ENCODE measurements at regions not wholly inside any gene's neighbourhood (a gene's known extent, or its start where the extent isn't known, plus 50 kb on each side); places are given as distances from the start of the nearest gene placed in this dataset.

DNA sequence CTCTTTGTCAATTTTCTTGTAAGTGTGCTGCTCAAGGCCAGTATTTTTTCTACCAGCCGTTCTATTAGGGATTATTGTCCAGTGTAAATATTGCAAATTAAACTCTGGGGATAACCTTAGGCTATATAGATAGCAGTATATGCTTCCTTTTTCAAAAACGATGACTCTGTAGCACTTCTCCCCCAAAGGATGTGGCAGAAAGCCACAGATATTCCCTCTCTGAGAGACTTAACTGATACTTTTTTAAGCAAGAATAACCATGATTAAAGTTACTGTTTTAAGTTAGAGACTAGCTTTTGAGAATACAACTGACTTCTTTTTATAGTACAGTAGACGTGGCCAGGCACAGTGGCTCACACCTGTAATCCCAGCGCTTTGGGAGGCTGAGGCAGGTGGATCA is 130.0 kb downstream of the FHIP1A start:
- DNase-seq (ENCODE audit: low read depth, low spot score) (no peak), ATAC-seq (no peak)
- TF ChIP-seq SIN3A (IDR thresholded peaks at IDR 0.05; ENCODE audit: borderline replicate concordance, insufficient read depth, low read depth, low read length) (no peak), REST (IDR thresholded peaks at IDR 0.05; ENCODE audit: insufficient read depth in 1 of 2, low read depth in 2 of 2, low read length in 1 of 2) (no peak), POLR2AphosphoS5 (IDR thresholded peaks at IDR 0.05; ENCODE audit: low read depth, low read length) (no peak), TCF7L2 (IDR thresholded peaks at IDR 0.05; ENCODE audit: low read depth, low read length) (no peak)
- TF ChIP-seq, protein P1, sequence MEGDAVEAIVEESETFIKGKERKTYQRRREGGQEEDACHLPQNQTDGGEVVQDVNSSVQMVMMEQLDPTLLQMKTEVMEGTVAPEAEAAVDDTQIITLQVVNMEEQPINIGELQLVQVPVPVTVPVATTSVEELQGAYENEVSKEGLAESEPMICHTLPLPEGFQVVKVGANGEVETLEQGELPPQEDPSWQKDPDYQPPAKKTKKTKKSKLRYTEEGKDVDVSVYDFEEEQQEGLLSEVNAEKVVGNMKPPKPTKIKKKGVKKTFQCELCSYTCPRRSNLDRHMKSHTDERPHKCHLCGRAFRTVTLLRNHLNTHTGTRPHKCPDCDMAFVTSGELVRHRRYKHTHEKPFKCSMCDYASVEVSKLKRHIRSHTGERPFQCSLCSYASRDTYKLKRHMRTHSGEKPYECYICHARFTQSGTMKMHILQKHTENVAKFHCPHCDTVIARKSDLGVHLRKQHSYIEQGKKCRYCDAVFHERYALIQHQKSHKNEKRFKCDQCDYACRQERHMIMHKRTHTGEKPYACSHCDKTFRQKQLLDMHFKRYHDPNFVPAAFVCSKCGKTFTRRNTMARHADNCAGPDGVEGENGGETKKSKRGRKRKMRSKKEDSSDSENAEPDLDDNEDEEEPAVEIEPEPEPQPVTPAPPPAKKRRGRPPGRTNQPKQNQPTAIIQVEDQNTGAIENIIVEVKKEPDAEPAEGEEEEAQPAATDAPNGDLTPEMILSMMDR (IDR thresholded peaks at IDR 0.05): no peak
- in situ Hi-C loops (cut with HindIII; ENCODE audit: low pct_unique_long_range_greater_than_20kb, low sequenced_read_pairs) (no loop called here), intact Hi-C loops (cut with micrococcal nuclease; ENCODE audit: unreplicated experiment) (no loop called here)
- Histone ChIP-seq H3K4me3 (ENCODE audit: low read depth in 2 of 2, low read length in 2 of 2) (no peak overlapping the region), H3K9me3 (ENCODE audit: control insufficient read depth, insufficient read depth, low read depth, low read length) (no peaks in the 10 kb centered on the region), H3K36me3 (ENCODE audit: control insufficient read depth, insufficient read depth, low read length) (no peaks in the 10 kb centered on the region), H3K27me3 (ENCODE audit: control insufficient read depth, insufficient read depth, low read length) (no peaks in the 10 kb centered on the region; the same call in 1 of the 2 replicates), H3K4me1 (ENCODE audit: control insufficient read depth, insufficient read depth, low read length) (no peaks in the 10 kb centered on the region), H3K27ac (ENCODE audit: low read length) (no peak overlapping the region)
- ChIA-PET CTCF (no interaction called here), POLR2A (no interaction called here)
- no TSS peak for BruUV-seq (replicated peaks)

GRCh38 chr4:151540728-151541388 is 131.9 kb downstream of the FHIP1A start:
- DNase-seq (ENCODE audit: low read depth, low spot score) (peak; percentile 93), ATAC-seq (peak; percentile 75; the same call in 1 of the 2 replicates)
- Histone ChIP-seq H3K27ac (ENCODE audit: low read length) (no peak overlapping the region), H3K36me3 (ENCODE audit: control insufficient read depth, insufficient read depth, low read length) (no peaks in the 10 kb centered on the region), H3K27me3 (ENCODE audit: control insufficient read depth, insufficient read depth, low read length) (no peaks in the 10 kb centered on the region; the same call in 1 of the 2 replicates), H3K4me1 (ENCODE audit: control insufficient read depth, insufficient read depth, low read length) (no peaks in the 10 kb centered on the region), H3K4me3 (ENCODE audit: low read depth in 2 of 2, low read length in 2 of 2) (peak overlapping the region in 1 of 2 experiments; percentile 16; a peak in 1 of 4 replicates), H3K9me3 (ENCODE audit: control insufficient read depth, insufficient read depth, low read depth, low read length) (no peaks in the 10 kb centered on the region)
- intact Hi-C loops (cut with micrococcal nuclease; ENCODE audit: unreplicated experiment): no loop called here
- ChIA-PET POLR2A (no interaction called here), CTCF (no interaction called here)
- TF ChIP-seq, protein P1 (IDR thresholded peaks at IDR 0.05): no peak
- no peak for TF ChIP-seq TCF7L2 (IDR thresholded peaks at IDR 0.05; ENCODE audit: low read depth, low read length)
- no peak for TF ChIP-seq POLR2AphosphoS5 (IDR thresholded peaks at IDR 0.05; ENCODE audit: low read depth, low read length)
- TF ChIP-seq REST (IDR thresholded peaks at IDR 0.05; ENCODE audit: insufficient read depth in 1 of 2, low read depth in 2 of 2, low read length in 1 of 2): no peak
- no peak for TF ChIP-seq SIN3A (IDR thresholded peaks at IDR 0.05; ENCODE audit: borderline replicate concordance, insufficient read depth, low read depth, low read length)
- in situ Hi-C loops (cut with HindIII; ENCODE audit: low pct_unique_long_range_greater_than_20kb, low sequenced_read_pairs): no loop called here
- BruUV-seq (replicated peaks): no TSS peak
